Glomerular endothelial cell (primary cell): ENCODE measurements at regions not wholly inside any gene's neighbourhood (a gene's known extent, or its start where the extent isn't known, plus 50 kb on each side); places are given as distances from the start of the nearest gene placed in this dataset.

Experiments
- DNase-seq: peaks from one replicate; pipeline ENCODE4 v3.0.0-alpha.2; 2011; ENCODE audit warnings: low read depth, low spot score; ENCODE audit errors: extremely low read depth

DNA sequence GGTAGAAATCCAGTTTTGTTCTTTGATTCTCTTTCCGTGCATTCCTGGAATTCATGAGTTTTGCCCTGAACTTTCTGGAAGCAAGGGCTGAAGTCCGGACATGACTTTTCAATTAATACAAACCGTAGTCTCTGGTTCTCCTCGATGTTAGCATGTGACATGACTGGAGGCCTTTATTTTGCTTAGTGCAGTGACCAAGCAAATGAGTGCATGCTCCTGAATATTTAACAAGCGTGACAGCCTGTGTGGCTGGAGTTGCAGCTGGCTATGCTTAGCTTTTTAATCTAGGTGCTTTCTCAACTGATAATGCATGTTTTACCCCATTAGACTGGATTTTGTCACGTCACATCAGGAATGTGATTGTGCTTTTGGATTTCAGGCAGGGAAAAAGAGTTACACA lies 302.1 kb downstream of the MAP2K6 start:
- no peak for DNase-seq

DNA sequence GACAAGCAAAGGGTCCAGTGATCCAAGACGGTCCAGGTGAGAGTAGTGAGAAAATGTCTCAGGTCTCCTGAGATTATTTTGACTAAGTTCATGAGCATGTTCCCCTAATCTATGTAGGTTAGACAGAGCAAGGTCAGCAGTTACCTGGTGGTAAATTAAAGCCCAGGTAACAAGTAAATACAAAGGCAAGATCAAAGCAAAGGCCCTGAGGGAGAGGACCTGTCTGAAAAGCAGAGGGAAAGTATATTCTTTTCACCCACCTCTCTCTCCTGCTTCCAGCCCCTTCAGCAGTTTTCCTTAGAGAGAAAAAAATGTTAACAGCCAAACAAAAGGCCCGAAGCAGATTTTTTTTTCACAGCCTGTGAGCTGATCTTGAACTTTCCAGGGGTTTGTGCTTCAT lies 302.7 kb downstream of the MAP2K6 start:
- DNase-seq: no peak

DNA sequence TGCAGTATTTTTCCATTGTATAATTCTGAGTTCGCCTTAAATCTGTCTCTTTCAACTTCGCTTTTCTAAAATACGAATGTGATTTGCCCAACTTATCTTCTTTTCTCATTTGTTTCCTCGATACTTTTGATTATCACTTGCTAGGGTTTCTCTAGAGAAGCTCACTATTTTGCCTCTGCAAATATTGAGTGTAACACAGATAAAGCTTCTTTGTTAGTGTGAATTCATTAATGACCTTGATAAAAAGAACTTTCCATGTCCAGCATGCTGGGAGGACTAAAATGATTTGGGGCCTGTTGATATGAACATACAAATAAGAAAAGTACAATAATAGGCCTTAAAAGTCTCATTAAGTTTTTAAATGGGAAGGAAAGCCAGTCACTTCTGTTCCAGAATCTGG lies 303.3 kb downstream of the MAP2K6 start:
- DNase-seq: no peak

DNA sequence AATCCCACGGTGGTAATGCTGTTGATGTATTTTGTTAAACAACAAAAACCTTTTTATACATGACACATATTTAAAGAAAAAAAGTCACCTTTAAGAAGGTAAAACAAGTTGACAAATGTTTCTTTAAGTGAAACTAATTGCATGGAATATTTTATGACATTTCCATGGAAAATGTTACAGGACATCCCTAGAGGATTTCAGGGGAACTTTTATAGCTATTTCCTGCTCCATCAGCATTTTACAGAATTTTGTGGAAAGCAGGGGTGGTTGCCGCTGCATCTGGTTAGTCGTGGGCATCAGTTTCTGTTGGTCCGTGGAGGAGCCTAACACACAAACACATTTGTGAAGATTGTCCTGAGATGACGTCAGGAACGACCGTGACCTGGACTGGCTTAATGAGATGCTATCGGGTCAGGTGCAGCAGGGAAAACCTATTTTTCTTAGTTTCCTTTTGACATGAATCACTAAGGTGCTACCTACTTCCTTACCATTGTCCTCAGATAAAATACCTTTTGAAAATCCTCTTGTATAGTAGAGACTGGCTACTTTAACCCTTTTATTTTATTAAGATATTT lies 305.1 kb downstream of the MAP2K6 start:
- DNase-seq: no peak

DNA sequence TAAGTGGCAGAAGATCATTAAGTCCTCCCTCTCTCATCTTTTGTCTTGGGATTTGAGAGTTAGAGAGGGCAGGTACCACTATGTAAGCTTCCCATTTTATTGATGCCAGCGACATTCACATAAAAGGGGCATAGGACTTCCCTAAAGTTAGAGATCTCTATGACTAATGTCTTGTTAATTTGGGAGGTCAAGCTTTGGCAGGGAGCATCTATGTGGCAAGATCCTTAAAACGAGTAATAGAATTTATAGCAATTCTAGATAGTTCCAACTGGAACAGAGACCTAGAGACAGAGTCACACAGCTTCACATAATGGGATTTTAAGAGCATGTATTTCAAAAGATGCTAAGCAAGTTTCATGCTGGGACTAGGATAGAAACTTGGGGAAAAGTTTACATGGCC lies 308.0 kb downstream of the MAP2K6 start:
- DNase-seq: no peak

DNA sequence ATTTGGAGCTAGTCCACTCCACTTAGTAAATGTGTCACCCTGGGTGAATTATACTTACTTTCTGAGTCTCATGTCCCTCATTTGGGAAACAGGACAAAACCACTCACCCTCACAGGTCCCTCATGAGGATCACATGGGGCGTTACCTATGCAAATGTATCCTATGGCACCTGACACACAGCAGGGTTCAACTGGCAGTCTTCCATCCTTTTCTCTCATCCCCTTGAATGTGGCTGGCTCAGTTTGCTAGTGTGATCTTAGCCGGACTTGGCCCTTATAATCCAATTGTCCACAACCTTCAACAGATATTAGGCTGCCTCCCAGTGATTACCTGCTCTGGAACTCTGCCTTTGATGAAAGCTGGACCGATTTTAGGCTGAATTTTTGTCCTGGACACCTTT lies 308.8 kb downstream of the MAP2K6 start:
- no peak for DNase-seq

DNA sequence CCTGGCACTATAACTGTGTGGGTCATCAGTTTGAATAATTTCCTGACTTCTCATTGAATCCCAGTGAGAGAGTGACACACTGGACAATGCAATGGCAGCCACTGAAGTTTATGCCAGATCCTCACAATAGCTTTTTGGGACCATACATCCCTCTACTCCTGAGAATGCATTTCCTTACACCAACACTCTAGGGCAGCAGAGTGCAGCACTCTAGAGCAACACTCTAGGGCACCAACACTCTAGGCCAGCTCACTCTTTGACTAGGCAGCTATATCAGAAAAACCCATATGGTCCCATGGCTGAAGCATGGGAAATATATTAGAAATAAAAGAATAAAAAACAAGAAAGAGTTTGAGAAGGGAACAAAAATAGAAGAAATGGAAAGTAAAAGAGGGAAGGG lies 309.2 kb downstream of the MAP2K6 start:
- peak; percentile 9 for DNase-seq

DNA sequence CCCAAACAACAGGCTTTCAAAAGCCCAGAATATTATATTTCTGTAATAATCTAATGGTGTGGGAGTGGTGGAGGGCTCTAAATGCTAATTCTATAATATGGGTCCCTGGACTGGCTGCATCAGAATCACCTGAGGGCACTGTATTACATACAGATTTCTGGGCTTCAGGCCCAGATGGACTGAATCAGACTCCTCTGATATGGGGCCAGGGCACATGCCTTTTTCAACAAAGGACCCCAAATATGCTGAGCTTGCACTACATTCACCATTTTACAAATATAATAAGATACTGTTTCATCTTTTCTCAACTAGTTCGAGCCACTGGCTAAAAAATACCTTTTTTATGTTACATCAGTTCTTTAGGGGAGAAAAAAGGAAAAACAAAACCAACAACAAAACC lies 309.7 kb downstream of the MAP2K6 start:
- DNase-seq: no peak

DNA sequence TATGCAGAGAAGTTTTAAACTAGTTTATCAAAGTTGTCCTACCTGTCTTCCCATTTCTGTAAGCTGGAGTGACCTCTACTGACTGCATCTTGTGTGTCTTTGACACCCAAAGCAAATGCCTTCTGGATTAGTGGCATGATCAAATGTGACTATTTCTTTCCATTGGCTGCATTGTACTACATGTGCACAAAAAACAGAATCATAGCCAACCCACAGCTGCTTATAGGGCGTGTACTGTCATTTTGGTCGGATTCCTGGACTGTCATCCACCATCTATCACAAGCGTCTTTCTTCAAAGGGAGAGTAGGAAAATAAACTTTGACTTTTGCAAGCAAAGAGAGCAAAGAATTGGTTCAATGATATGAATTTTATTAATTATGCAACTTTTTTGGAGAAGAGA lies 310.6 kb downstream of the MAP2K6 start:
- DNase-seq: no peak

DNA sequence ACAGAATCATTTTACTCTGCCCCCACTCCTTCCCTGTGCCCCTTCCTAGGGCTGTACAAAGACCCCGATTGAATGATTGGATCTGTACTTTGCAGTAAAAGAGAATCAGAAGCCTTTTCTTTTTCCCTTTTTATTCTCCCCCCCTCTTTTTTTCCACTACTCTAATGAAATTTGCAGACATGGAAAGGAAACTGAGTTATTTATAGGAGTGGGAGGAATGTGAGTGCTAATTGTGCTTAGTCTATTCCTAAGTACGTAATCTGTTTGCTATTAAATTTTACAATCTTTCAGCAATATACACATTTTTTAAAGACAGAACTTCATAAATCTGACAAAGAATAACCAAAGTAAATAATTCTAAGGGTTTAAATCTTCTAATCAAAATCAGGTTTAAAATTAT lies 314.3 kb downstream of the MAP2K6 start:
- no peak for DNase-seq

DNA sequence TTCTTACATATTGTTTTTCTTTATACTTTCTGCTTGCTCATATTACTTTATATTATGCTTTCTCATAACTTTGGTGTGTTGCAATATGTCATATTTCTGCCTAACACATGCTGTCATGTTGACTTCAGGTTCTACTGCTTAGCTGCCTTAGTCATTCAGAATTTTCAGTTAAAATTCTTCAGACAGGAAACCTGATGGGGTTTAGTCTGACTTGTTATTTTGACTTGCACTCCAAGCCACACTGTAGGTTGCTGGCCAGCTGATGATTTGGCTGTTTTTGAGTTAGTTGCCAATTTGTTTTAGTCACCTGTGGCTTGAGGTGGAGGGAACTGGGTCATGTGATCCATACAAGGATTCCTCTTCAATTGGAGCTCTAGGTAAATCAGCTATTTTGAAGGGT lies 315.4 kb downstream of the MAP2K6 start:
- no peak for DNase-seq

DNA sequence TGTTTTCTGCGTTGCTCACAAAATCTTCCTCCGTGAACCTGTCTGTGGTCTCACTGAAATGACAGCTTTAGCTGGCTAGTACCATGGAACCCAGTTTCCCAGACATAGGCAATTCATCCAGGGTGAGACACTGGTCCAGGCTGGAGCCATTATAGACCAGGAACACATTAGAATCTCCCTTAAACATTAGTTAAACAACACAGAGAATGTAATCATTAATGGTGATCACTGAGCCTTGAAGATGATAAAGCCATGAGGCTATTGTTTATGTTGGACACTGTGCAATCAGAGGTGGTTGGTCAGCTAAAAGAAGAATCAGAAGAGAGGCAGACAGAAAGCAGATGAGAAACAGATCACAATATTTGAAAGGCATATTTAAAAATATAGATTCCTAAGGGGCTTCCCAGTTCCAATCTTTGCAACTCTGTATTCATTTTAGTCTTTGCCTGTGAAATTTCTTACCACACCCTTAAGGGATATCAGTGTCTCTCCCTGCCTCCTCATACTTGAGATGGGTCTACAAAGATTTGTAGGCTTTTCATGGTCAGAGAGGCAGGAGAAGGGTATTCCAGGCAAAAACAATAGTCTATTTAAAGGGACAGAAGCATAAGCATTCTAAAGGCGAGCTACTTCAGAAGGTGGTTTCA lies 317.9 kb downstream of the MAP2K6 start:
- DNase-seq: no peak

DNA sequence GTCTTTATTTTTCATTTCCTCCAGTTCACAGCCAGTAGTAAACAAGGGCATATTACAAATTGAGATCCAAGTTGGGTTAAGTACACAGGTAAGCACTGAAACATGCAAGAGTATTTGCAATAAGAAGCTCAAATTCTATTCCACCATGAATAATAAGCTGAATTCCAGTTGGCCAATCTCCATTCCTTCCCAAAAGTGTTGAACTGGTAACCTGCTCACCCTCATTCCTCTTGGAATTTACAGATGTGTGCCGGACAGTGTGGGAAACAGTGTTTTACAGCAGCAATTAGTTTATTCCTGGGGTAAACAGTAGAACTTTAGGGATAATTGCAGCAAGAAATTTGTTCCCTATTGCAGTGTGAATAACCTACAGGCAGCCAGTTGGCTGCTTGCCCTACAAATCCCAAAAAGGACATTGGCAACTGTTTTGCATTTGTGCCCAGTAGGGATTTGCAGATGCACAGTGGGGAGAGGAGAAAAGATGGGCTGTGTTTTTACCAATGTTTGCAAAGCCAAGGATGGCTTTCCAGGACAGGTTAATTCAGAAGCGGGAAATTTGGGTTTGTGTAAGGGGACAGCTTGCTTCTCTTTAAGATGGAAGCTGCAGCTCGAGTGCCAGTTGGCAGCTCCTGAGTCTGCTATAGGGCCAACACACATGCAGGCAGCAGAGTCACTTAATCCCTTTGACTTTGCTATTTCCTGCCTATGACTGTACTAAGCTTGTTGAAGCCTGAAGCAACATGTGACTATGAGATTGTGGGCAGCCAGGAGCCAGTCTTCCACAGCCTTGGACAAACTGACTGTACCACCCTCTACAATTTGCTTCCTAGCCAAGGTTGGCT lies 318.9 kb downstream of the MAP2K6 start:
- DNase-seq: peak; percentile 23

DNA sequence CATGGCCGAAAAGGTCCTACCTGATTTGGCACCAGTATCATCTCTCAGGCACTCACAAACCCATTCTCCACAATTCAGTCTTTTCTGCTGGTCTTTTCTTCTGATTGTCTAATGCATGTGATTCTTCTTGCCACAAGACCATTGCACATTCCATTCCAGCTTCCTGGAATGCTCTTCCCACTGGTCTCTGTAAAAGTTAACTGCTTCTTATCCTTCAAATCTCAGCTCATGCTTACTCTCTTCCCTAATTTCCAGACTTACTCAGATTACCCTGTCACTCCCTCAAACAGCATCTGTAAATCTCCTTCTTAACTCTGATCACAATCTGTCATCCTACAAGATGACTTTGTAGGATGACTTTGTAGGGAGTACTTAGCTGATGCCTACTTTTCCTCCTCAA lies 320.2 kb downstream of the MAP2K6 start:
- no peak for DNase-seq

DNA sequence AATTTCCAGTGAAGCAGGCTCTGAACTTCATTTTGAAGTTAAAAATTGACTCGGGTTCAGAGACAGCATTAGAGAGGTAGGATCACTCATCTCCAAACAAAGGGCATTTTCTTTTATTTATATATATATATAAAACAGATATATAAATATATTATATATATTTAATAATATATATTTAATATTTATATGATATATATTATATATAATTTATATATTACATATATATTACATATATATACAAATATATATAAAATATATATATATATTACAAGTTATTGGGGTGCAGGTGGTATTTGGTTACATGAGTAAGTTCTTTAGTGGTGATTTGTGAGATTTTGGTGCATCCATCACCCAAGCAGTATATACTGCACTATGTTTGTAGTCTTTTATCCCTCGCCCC lies 320.8 kb downstream of the MAP2K6 start:
- DNase-seq: no peak

DNA sequence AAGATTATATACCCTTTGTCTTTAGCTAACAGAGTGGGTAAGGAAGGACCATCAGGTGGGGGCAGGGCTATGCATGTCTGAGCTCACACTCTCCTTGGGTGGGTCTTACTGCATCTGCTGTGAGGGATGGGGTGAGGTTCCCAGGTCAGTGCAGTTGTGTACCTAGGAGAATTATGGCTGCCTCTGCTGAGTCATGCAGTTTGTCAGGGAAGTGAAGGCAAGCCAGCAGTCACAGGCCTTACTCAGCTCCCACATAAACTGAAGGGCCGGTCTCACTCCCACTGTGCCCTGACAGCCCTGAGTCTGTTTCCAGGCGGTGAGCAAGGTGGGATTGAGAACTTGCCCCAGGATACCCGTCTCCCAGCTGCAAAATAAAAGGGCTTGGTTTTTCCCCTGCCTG lies 328.6 kb downstream of the MAP2K6 start:
- no peak for DNase-seq

DNA sequence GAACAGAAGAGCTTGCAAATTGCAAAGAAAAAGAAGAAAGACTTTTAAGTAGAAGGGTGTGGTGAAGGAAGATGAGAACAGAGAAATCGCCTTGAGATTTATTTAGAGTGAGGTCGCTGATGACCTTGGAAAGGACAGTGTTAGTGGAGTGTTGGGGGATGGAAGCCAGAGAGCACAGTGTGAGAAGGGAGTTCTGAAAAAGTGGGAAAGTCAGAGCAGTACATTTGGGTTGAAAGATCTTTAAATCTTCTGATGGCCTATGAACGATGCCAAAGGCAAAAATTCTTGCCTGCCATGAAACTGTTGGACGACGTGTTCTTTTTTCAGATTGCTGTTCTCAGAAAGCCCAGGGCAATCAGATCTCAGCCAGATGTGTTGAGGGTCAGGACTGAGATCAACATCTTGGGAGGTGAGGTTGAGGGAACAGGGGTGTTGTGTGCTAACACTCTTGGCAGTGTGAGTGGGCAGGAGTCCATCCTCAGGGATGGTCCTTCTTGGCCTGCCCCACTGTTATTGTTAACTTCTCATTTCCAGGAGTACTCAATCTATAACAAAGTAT lies 330.1 kb downstream of the MAP2K6 start:
- no peak for DNase-seq

DNA sequence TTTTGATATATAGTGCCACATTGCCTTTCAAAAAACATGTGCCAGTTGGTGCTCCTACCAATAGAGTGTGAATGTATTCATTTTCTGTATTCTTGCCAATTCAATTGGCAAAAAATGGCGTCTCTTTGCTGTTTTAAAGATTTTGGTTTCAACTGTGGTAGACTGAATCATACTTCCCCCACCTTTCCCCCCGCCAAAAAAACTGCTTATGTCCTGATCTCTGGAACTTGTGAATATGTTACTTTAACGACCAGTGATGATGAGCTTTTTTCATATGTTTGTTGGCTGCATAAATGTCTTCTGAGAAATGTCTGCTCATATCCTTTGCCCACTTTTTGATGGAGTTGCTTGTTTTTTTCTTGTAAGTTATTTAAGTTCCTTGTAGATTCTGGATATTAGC lies 325.1 kb upstream of the KCNJ16 start:
- DNase-seq: no peak

DNA sequence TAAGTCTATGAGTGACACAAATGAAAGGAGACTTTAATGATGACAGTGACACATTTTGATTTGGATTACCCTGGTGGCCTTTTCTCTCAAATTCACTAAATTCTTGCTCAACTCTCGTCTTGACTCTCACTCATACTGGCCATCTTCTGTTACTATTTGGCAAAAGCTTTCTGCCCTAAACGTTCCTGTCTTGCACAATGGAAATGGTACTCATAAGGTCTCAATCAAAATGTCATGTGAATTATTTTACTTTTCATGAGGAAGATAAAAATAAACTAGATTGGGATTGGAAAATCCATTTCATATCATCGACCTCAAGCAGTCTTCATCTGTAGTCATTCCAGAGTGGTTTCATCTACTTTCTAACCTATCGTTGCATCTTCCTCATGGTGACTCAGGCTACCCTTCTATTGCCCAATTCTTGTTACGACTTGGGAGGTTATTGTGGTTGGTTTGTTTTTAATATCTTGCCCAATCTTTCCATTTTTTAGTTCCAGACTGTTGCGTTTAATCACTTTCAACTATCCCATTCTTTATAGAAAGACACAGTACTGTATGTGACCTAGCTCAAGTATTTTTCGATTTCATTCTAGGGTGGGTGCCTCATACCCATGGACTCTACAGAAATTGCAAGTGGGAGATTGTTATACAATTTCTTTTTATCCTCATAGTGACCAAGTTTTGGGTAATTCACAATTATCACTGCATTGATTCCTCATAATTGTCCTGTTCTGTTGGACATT lies 317.2 kb upstream of the KCNJ16 start:
- no peak for DNase-seq

DNA sequence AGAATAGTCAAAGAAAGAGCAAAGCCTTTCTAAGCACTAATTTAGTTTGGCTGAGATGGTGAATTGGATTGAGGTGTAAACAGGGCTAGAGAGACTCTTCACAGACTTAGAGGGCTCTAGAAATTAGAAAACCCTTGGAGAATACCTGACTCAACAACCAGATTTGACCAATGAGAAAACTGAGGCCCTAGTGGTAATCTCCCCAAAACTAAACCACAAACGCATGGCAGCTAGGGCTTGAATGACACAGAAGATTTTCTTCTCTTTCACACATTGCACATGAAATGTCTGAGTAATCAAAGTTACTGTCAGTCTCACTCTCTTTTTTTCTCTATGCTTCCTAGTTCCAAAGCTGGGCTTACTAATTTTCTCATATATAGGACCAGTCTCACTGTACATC lies 314.5 kb upstream of the KCNJ16 start:
- DNase-seq: no peak

DNA sequence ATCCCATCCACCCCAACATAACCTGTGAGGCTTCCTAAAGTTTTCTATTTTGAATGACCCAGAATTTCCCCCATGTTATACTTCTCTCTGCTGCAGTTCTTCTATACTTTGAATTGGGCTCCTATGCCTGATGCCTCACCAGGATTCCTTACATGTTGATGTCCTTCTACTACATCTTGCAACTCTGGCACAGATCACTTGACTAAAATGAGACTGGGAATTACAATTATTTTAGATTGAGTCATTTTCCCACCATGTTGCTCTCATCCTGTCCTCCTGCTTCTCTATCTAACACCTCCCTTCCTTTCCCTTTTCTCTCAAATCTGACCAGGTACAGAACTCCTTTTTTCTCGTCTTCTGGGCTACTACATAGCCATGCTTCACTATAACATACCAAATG lies 314.0 kb upstream of the KCNJ16 start:
- DNase-seq: no peak
